Progenitor cell of endocrine pancreas (in vitro differentiated cells): ENCODE measurements at regions not wholly inside any gene's neighbourhood (a gene's known extent, or its start where the extent isn't known, plus 50 kb on each side); places are given as distances from the start of the nearest gene placed in this dataset.

Source experiments
- DNase-seq: peaks from one replicate; pipeline ENCODE4 v3.0.0; 2021; ENCODE audit warnings: low spot score; ENCODE audit not compliant: unreplicated experiment
- H3K27ac Mint-ChIP-seq: 2 replicates; pipeline ENCODE4 v1.8.0; 2021; ENCODE audit warnings: mild to moderate bottlenecking, moderate library complexity, mixed read lengths
- H3K27me3 Mint-ChIP-seq: 2 replicates; pipeline ENCODE4 v1.8.0; 2021; ENCODE audit warnings: mixed read lengths
- H3K36me3 Mint-ChIP-seq: 2 replicates; pipeline ENCODE4 v1.8.0; 2022; ENCODE audit warnings: mixed read lengths; ENCODE audit not compliant: insufficient read depth
- H3K4me1 Mint-ChIP-seq: 2 replicates; pipeline ENCODE4 v1.8.0; 2021; ENCODE audit warnings: low read depth, mixed read lengths
- H3K4me3 Mint-ChIP-seq: 2 replicates; pipeline ENCODE4 v1.8.0; 2021; ENCODE audit warnings: low read depth, mild to moderate bottlenecking, moderate library complexity, mixed read lengths
- H3K9me3 Mint-ChIP-seq: 2 replicates; pipeline ENCODE4 v1.8.0; 2021; ENCODE audit warnings: low read depth, mixed read lengths
- TF ChIP-seq, protein P1 (sequence below): fragments of 200-600 bp; sonication (generic); IDR thresholded peaks from one replicate; pipeline ENCODE4 v1.5.0; 2021; ENCODE audit warnings: antibody characterized with exemption, mild to moderate bottlenecking; ENCODE audit not compliant: unreplicated experiment

- Mint-ChIP-seq H3K4me3 (no peak overlapping the region), H3K27ac (no peak overlapping the region), H3K9me3 (no peaks in the 10 kb centered on the region), H3K36me3 (no peaks in the 10 kb centered on the region), H3K4me1 (peaks cover 7% of the 10 kb centered on the region), H3K27me3 (peaks cover 23% of the 10 kb centered on the region)
- no peak for DNase-seq
- TF ChIP-seq, protein P1, sequence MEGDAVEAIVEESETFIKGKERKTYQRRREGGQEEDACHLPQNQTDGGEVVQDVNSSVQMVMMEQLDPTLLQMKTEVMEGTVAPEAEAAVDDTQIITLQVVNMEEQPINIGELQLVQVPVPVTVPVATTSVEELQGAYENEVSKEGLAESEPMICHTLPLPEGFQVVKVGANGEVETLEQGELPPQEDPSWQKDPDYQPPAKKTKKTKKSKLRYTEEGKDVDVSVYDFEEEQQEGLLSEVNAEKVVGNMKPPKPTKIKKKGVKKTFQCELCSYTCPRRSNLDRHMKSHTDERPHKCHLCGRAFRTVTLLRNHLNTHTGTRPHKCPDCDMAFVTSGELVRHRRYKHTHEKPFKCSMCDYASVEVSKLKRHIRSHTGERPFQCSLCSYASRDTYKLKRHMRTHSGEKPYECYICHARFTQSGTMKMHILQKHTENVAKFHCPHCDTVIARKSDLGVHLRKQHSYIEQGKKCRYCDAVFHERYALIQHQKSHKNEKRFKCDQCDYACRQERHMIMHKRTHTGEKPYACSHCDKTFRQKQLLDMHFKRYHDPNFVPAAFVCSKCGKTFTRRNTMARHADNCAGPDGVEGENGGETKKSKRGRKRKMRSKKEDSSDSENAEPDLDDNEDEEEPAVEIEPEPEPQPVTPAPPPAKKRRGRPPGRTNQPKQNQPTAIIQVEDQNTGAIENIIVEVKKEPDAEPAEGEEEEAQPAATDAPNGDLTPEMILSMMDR, result no peak
These were observed 67.6 kb upstream of the SLC22A23 start for GRCh38 chr6:3524456-3524855.

DNA sequence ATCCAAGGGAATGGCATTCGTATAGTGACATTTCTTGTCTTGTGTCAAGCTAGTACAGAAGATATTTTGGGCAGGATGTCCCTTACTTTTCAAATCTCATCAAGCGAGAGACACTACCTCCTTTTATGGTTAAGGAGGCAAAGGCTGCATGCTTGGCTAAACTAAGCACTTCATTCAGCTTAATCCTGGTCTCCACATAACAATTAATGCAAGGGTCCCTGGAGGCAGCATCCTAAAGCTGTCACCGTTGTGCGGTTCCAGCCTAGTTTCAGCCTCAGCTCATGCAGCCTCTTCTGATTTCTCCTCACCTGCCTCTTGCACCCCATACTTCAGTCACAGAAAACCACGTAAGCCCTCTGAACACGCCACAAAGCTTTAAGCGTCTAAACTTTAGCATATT, 67.1 kb upstream of the SLC22A23 start:
- peaks cover 7% of the 10 kb centered on the region for H3K4me1 Mint-ChIP-seq
- H3K36me3 Mint-ChIP-seq, result no peaks in the 10 kb centered on the region
- H3K27me3 Mint-ChIP-seq, result peaks cover 19% of the 10 kb centered on the region
- no peak for DNase-seq
- no peaks in the 10 kb centered on the region for H3K9me3 Mint-ChIP-seq
- H3K4me3 Mint-ChIP-seq, result no peak overlapping the region
- TF ChIP-seq, protein P1, result no peak
- no peak overlapping the region for H3K27ac Mint-ChIP-seq

DNA sequence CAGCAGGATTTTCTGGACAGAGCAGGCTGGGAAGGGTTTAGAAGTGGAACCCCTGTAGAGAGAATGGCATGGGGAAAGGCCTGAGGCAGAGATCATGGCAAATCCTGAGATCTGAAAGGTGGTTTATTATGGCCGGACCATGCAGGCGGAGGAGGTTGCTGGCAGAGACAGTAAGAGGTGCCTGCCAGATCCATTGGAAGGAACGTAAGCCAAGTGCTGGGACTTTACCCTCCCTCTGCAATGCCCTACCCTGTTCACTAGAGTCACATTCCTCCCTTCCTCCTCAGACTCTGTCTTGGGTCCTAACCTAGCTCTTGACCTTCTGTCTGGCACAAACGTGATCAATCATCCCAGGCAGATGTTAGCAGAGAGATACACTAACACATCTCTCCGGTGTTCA, 66.4 kb upstream of the SLC22A23 start:
- peaks cover 7% of the 10 kb centered on the region for H3K4me1 Mint-ChIP-seq
- no peak overlapping the region for H3K4me3 Mint-ChIP-seq
- peaks cover 25% of the 10 kb centered on the region for H3K27me3 Mint-ChIP-seq
- no peak for DNase-seq
- H3K9me3 Mint-ChIP-seq, result no peaks in the 10 kb centered on the region
- H3K36me3 Mint-ChIP-seq, result no peaks in the 10 kb centered on the region
- H3K27ac Mint-ChIP-seq, result no peak overlapping the region
- TF ChIP-seq, protein P1, result no peak

DNA sequence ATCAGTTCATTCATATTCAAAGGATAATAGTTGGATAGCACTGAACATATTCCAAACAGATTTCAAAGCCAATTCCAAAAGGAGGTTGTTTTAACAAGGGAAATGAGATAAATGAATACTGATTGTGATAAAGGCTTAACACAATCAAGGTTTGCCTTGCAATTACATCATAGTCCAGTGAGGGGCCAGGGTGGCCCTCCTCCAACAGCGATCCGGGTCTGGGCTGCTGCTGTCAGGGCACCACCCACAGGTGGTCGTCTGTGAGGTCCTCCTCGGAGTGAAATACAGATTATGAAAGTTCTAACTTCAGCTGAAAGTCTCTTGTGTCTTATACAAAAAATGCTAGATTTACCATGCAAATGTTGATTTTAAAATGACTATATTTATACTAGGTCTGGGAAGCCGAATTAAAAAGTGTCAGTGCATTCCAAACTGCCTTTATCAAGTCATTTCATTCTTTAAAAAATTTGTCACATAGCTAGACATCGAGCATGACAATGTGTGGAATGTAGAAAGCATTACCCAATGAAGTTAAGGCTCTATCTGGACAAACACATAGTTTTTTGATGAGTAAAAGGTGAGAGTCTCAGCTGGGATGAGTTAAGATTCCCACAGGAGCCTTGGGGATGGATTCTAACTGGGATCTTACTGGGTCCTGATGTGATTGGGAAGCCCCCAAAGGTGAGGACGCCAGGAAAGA, 65.9 kb upstream of the SLC22A23 start:
- H3K27ac Mint-ChIP-seq, result no peak overlapping the region
- TF ChIP-seq, protein P1, result no peak
- peaks cover 7% of the 10 kb centered on the region for H3K4me1 Mint-ChIP-seq
- H3K9me3 Mint-ChIP-seq, result no peaks in the 10 kb centered on the region
- no peak overlapping the region for H3K4me3 Mint-ChIP-seq
- no peaks in the 10 kb centered on the region for H3K36me3 Mint-ChIP-seq
- H3K27me3 Mint-ChIP-seq, result peaks cover 27% of the 10 kb centered on the region
- no peak for DNase-seq

DNA sequence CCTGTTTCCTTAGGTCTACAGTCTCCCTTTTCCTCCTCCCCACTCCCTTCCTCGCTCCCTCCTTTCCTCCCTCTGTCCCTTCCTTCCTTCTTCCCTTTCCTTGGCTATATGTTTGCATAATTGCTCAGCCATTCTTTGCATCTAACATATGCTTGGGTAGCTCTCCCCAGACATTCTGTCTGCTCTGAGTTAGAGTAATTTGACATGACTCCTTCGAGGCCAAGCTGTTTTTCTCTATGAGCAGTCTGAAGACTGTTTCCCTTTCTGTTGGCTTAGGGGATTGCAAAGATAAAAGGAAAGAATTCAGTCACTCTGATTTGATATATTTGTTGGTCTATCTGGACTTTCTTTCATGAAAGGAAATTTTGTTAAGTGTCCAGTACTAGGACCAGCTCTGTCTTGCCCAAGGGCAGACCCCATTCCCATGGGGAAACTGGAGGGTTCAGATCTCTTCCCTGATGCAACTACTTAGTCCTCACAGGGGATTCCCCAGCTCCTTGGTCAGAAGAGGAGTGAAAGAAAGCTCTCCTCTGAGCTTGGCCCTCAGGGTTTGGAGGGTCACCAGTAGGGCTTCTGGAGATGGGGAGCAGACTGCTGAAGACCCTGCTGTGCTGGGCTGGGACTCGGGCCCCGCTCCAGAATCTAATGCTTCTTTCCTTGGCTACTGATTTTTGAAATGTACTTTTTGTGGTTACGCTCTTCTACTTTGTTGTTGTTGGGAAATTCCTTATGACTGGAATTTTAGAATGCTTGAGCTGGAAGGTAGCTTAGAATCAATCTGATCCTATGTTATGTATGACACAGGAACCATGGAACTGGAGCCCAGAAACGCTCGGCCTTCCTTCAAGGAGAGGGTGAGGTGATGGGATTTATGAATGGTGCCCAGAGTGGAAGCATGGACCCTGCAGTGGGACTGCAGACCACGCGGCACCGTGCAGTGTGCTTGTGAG, 63.7 kb upstream of the SLC22A23 start:
- H3K9me3 Mint-ChIP-seq, result no peaks in the 10 kb centered on the region
- TF ChIP-seq, protein P1, result no peak
- no peaks in the 10 kb centered on the region for H3K36me3 Mint-ChIP-seq
- H3K4me3 Mint-ChIP-seq, result no peak overlapping the region
- no peak overlapping the region for H3K27ac Mint-ChIP-seq
- DNase-seq, result no peak
- peaks cover 1% of the 10 kb centered on the region for H3K4me1 Mint-ChIP-seq
- peaks cover 26% of the 10 kb centered on the region for H3K27me3 Mint-ChIP-seq
